Natural killer cell (primary cell): ENCODE measurements at regions not wholly inside any gene's neighbourhood (a gene's known extent, or its start where the extent isn't known, plus 50 kb on each side); places are given as distances from the start of the nearest gene placed in this dataset.

ENCODE experiments used
- ATAC-seq, 3 donors: fragments of 150-1000 bp in 2 of 3; fragments of 200-7000 bp in 1 of 3; cut with Tn5 transposase; 1 replicate in 1 of 3; 2 replicates in 2 of 3; pipeline ENCODE4 v1.10.0; 2021; ENCODE audit warnings: mild to moderate bottlenecking in 2 of 3, moderate library complexity in 2 of 3
- DNase-seq, 2 donors: peaks; one replicate each; pipeline versions ENCODE4 v3.0.0 to v3.0.0-alpha.2; 2013 to 2021; ENCODE audit warnings: mixed read lengths in 1 of 2
- H3K27ac ChIP-seq: one replicate; pipeline ENCODE4 v1.5.1; 2013; ENCODE audit warnings: mild to moderate bottlenecking, low read length
- H3K27me3 ChIP-seq: one replicate; pipeline ENCODE4 v1.6.1; 2013; ENCODE audit warnings: low read length; ENCODE audit not compliant: control insufficient read depth, insufficient read depth
- H3K36me3 ChIP-seq: one replicate; pipeline ENCODE4 v1.6.1; 2013; ENCODE audit warnings: low read length; ENCODE audit not compliant: control insufficient read depth, insufficient read depth
- H3K4me1 ChIP-seq: one replicate; pipeline ENCODE4 v1.6.1; 2013; ENCODE audit warnings: low read length; ENCODE audit not compliant: control insufficient read depth, insufficient read depth
- H3K4me3 ChIP-seq: one replicate; pipeline ENCODE4 v1.5.1; 2013; ENCODE audit warnings: low read length
- H3K9me3 ChIP-seq: one replicate; pipeline ENCODE4 v1.6.1; 2013; ENCODE audit warnings: low read length; ENCODE audit not compliant: control insufficient read depth, insufficient read depth
- H3K27ac Mint-ChIP-seq, 2 donors: one replicate each; pipeline ENCODE4 v1.8.0; 2022; ENCODE audit warnings: mild to moderate bottlenecking in 2 of 2, mixed read lengths in 2 of 2, moderate library complexity in 1 of 2
- H3K27me3 Mint-ChIP-seq, 2 donors: one replicate each; pipeline ENCODE4 v1.8.0; 2022; ENCODE audit warnings: low read depth in 2 of 2, mixed read lengths in 2 of 2
- H3K36me3 Mint-ChIP-seq: one replicate; pipeline ENCODE4 v1.8.0; 2022; ENCODE audit warnings: mixed read lengths
- H3K4me1 Mint-ChIP-seq, 2 donors: one replicate each; pipeline ENCODE4 v1.8.0; 2022; ENCODE audit warnings: mixed read lengths in 2 of 2
- H3K4me3 Mint-ChIP-seq: one replicate; pipeline ENCODE4 v1.8.0; 2022; ENCODE audit warnings: mild to moderate bottlenecking, moderate library complexity, mixed read lengths
- H3K9me3 Mint-ChIP-seq, 2 donors: one replicate each; pipeline ENCODE4 v1.8.0; 2022; ENCODE audit warnings: mixed read lengths in 2 of 2
- CTCF ChIP-seq: fragments of 200-600 bp; IDR thresholded peaks from one replicate; pipeline ENCODE4 v1.8.0; 2022; ENCODE audit warnings: antibody characterized with exemption
- WGBS: methylation state at CpG from one replicate; pipeline ENCODE4 v1.1.7; 2013; ENCODE audit warnings: missing lambda C conversion rate; ENCODE audit not compliant: insufficient coverage; 5-methylcytosine and 5-hydroxymethylcytosine counted together
- intact Hi-C: fragments of 100-400 bp; cut with micrococcal nuclease; formaldehyde crosslinking; loops from one replicate; pipeline ENCODE4 v1.14.2; 2022

- Mint-ChIP-seq H3K36me3 (no peaks in the 10 kb centered on the region), H3K9me3 (no peaks in the 10 kb centered on the region), H3K4me1 (peaks cover 15 to 21% of the 10 kb centered on the region in 2 donors), H3K27ac (no peak overlapping the region), H3K27me3 (no peaks in the 10 kb centered on the region), H3K4me3 (no peak overlapping the region)
- Histone ChIP-seq H3K27ac (no peak overlapping the region), H3K4me1 (no peaks in the 10 kb centered on the region), H3K9me3 (no peaks in the 10 kb centered on the region), H3K36me3 (no peaks in the 10 kb centered on the region), H3K27me3 (no peaks in the 10 kb centered on the region), H3K4me3 (no peak overlapping the region)
- DNase-seq (no peak), ATAC-seq (no peak)
- TF ChIP-seq CTCF = no peak
- 86% methylated on average over 3 of the region's 3 CpGs for WGBS
- intact Hi-C loops = no loop called here
These were observed 213.7 kb upstream of the MAP3K1 start for GRCh38 chr5:56601641-56602071.

GRCh38 chr5:56598941-56599340 is 216.4 kb upstream of the MAP3K1 start:
- H3K9me3 ChIP-seq = no peaks in the 10 kb centered on the region
- intact Hi-C loops = no loop called here
- no peak for TF ChIP-seq CTCF
- Mint-ChIP-seq H3K4me3 (no peak overlapping the region), H3K9me3 (no peaks in the 10 kb centered on the region), H3K36me3 (no peaks in the 10 kb centered on the region), H3K27me3 (no peaks in the 10 kb centered on the region), H3K4me1 (peaks cover 6 to 9% of the 10 kb centered on the region in 2 donors), H3K27ac (no peak overlapping the region)
- no peaks in the 10 kb centered on the region for H3K27me3 ChIP-seq
- DNase-seq (no peak), ATAC-seq (no peak)
- no peaks in the 10 kb centered on the region for H3K36me3 ChIP-seq
- H3K4me3 ChIP-seq = no peak overlapping the region
- H3K27ac ChIP-seq = no peak overlapping the region
- no peaks in the 10 kb centered on the region for H3K4me1 ChIP-seq

- Mint-ChIP-seq H3K4me1 (peaks cover 0 to 11% of the 10 kb centered on the region in 2 donors), H3K27ac (no peak overlapping the region), H3K9me3 (no peaks in the 10 kb centered on the region), H3K36me3 (no peaks in the 10 kb centered on the region), H3K27me3 (no peaks in the 10 kb centered on the region), H3K4me3 (no peak overlapping the region)
- intact Hi-C loops = no loop called here
- Histone ChIP-seq H3K36me3 (no peaks in the 10 kb centered on the region), H3K27ac (no peak overlapping the region), H3K4me1 (no peaks in the 10 kb centered on the region), H3K9me3 (no peaks in the 10 kb centered on the region), H3K27me3 (no peaks in the 10 kb centered on the region), H3K4me3 (no peak overlapping the region)
- ATAC-seq (no peak), DNase-seq (no peak)
- TF ChIP-seq CTCF = no peak
- 89% methylated on average over 4 of the region's 4 CpGs for WGBS
These were observed 219.2 kb upstream of the MAP3K1 start for GRCh38 chr5:56596155-56596554.

DNA sequence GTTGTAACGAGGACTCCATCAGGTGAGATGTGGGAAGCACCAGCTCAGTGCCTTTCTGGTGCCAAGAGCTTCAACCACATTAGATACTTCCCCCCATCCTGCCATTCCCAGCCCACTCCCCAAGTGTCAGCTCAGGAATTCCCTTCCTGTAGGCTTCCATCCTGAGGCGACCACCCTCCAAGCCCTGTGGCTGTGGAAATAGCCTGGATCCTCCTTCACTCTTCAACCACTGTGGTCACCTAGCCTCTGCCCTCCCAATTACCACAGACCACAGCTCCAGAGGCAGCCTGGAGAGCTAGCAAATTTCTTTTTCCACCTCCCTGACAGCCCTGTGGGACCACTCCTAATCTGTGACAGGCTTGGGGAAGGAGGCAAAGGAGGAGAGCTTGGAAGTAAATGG is 219.8 kb upstream of the MAP3K1 start:
- Mint-ChIP-seq H3K9me3 (no peaks in the 10 kb centered on the region), H3K4me1 (peaks cover 0 to 11% of the 10 kb centered on the region in 2 donors), H3K27me3 (no peaks in the 10 kb centered on the region), H3K27ac (no peak overlapping the region), H3K4me3 (no peak overlapping the region), H3K36me3 (no peaks in the 10 kb centered on the region)
- intact Hi-C loops = no loop called here
- Histone ChIP-seq H3K4me1 (no peaks in the 10 kb centered on the region), H3K27me3 (no peaks in the 10 kb centered on the region), H3K36me3 (no peaks in the 10 kb centered on the region), H3K4me3 (no peak overlapping the region), H3K27ac (no peak overlapping the region), H3K9me3 (no peaks in the 10 kb centered on the region)
- ATAC-seq = no peak
- DNase-seq = no peak
- no peak for TF ChIP-seq CTCF
- 90% methylated on average over 2 of the region's 2 CpGs for WGBS
